ENCODE measurements at regions not wholly inside any gene's neighbourhood (a gene's known extent, or its start where the extent isn't known, plus 50 kb on each side); places are given as distances from the start of the nearest gene placed in this dataset.

DNA sequence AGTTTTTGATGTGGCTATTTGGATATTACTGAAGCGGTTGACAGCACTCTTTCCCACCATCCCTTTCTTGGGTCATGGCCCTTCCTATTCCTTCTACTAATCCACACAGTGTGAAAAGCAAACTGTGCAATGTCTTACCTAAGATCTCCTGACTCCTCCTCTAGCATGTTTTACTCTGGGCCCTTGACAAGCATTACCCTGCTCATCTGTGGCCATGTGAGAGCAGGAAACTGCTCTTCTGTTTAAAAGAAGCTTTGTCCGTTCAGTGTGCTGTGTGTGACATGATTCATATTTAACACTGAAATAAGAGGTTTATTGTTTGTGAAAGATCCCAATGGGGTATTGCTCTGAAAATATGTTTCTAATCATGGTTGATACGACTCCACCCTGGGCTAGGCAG is 1022.5 kb downstream of the AACS start:
- SMC1A ChIA-PET (ENCODE audit: uncharacterized antibody, unreplicated experiment): no interaction called here
- TF ChIP-seq FOXM1 (IDR thresholded peaks at IDR 0.05; ENCODE audit: low read depth, low read length): no peak
- no peak for TF ChIP-seq TCF12 (IDR thresholded peaks at IDR 0.05; ENCODE audit: low read depth, low read length)
- TF ChIP-seq, protein P1, sequence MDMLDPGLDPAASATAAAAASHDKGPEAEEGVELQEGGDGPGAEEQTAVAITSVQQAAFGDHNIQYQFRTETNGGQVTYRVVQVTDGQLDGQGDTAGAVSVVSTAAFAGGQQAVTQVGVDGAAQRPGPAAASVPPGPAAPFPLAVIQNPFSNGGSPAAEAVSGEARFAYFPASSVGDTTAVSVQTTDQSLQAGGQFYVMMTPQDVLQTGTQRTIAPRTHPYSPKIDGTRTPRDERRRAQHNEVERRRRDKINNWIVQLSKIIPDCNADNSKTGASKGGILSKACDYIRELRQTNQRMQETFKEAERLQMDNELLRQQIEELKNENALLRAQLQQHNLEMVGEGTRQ (IDR thresholded peaks at IDR 0.05; ENCODE audit: borderline replicate concordance, low read depth, low read length): no peak
- TF ChIP-seq ZNF24 (IDR thresholded peaks at IDR 0.05): no peak
- TF ChIP-seq, protein P2, sequence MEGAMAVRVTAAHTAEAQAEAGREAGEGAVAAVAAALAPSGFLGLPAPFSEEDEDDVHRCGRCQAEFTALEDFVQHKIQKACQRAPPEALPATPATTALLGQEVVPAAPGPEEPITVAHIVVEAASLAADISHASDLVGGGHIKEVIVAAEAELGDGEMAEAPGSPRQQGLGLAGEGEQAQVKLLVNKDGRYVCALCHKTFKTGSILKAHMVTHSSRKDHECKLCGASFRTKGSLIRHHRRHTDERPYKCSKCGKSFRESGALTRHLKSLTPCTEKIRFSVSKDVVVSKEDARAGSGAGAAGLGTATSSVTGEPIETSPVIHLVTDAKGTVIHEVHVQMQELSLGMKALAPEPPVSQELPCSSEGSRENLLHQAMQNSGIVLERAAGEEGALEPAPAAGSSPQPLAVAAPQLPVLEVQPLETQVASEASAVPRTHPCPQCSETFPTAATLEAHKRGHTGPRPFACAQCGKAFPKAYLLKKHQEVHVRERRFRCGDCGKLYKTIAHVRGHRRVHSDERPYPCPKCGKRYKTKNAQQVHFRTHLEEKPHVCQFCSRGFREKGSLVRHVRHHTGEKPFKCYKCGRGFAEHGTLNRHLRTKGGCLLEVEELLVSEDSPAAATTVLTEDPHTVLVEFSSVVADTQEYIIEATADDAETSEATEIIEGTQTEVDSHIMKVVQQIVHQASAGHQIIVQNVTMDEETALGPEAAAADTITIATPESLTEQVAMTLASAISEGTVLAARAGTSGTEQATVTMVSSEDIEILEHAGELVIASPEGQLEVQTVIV (IDR thresholded peaks at IDR 0.05; ENCODE audit: borderline replicate concordance, partially characterized antibody): no peak
- no peak for FAIRE-seq
- no peaks in the 10 kb centered on the region for H3K4me1 ChIP-seq (ENCODE audit: control insufficient read depth, insufficient read depth, low read length)
- no peak overlapping the region for H2AFZ ChIP-seq (ENCODE audit: control insufficient read depth, low read depth, low read length)
- no peak for ATAC-seq
- no peak overlapping the region for H3K9ac ChIP-seq (ENCODE audit: control insufficient read depth, insufficient read depth, low read length)
- intact Hi-C loops (cut with micrococcal nuclease; ENCODE audit: unreplicated experiment) (no loop called here), in situ Hi-C loops (cut with MboI) (no loop called here)
- H3K27ac ChIP-seq (ENCODE audit: control insufficient read depth, insufficient read depth): no peak overlapping the region
- RAD21 ChIA-PET (ENCODE audit: unreplicated experiment): no interaction called here
- BruUV-seq (replicated peaks): no TSS peak
- 7% methylated on average over 3 of the region's 3 CpGs for WGBS (ENCODE audit: insufficient coverage, insufficient replicate concordance, low lambda C conversion rate, missing lambda C conversion rate)
- H3K27me3 ChIP-seq (replicated peaks in 1 of 2; ENCODE audit: control insufficient read depth in 2 of 2, insufficient read depth in 2 of 2, low read length in 1 of 2): no peaks in the 10 kb centered on the region
- no peak for DNase-seq (ENCODE audit: low read depth, low spot score)
- no peak overlapping the region for H3K4me3 ChIP-seq
- no peaks in the 10 kb centered on the region for H3K79me2 ChIP-seq (ENCODE audit: control insufficient read depth, insufficient read depth, low read length)
- no peaks in the 10 kb centered on the region for H3K9me3 ChIP-seq (replicated peaks; ENCODE audit: control insufficient read depth, insufficient read depth, low read length)
- H4K20me1 ChIP-seq (ENCODE audit: control insufficient read depth, insufficient read depth): no peaks in the 10 kb centered on the region
- POLR2A ChIA-PET: no interaction called here
- no peak overlapping the region for H3K4me2 ChIP-seq (ENCODE audit: control insufficient read depth, insufficient read depth)
- no peaks in the 10 kb centered on the region for H3K36me3 ChIP-seq (ENCODE audit: control insufficient read depth in 2 of 2, insufficient read depth in 2 of 2, low read length in 1 of 2)
- CTCF ChIA-PET: interaction anchor here (1.1 kb wide), 1 partner anchor 8 kb away, joined by 3 read pairs; no protein-coding TSS in a partner anchor
